CD4-positive, alpha-beta T cell treated with Interleukin-6 at 100 ng/mL for 8 hours (primary cell): ENCODE measurements at regions not wholly inside any gene's neighbourhood (a gene's known extent, or its start where the extent isn't known, plus 50 kb on each side); places are given as distances from the start of the nearest gene placed in this dataset.

Experiments used
- DNase-seq: peaks from one replicate; pipeline ENCODE4 v3.0.0-alpha.2; 2020; ENCODE audit warnings: mixed read lengths, low spot score

- DNase-seq, result no peak
Observed at GRCh38 chr10:130463104-130463875, 327.1 kb downstream of the GLRX3 start.

- no peak for DNase-seq
Observed at GRCh38 chr10:130463876-130464364, 327.7 kb downstream of the GLRX3 start.

DNA sequence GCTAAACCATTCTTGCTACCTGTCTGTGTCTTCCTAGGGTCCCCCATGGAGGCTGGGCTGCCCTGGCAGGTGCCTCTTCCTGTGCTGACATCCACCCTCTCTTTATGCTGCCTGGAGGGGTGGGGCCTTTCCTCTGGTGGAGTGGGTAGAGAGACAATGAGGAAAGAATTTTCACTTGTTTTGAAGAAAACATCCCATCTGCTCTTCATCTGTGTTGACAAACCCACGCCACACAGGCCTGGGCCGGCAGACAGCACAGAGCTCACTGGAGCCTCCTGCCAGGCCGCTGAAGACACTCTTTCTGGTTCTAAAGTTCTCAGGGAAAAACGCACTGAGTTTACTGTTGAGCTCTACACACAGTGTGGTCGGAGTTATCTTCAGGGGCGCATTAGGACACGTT lies 328.2 kb downstream of the GLRX3 start:
- no peak for DNase-seq

GRCh38 chr10:130466271-130466997 lies 330.2 kb downstream of the GLRX3 start:
- no peak for DNase-seq

- no peak for DNase-seq
Observed at GRCh38 chr10:130470286-130470685, 334.1 kb downstream of the GLRX3 start.

GRCh38 chr10:130470973-130471372 lies 334.8 kb downstream of the GLRX3 start:
- DNase-seq, result no peak

DNA sequence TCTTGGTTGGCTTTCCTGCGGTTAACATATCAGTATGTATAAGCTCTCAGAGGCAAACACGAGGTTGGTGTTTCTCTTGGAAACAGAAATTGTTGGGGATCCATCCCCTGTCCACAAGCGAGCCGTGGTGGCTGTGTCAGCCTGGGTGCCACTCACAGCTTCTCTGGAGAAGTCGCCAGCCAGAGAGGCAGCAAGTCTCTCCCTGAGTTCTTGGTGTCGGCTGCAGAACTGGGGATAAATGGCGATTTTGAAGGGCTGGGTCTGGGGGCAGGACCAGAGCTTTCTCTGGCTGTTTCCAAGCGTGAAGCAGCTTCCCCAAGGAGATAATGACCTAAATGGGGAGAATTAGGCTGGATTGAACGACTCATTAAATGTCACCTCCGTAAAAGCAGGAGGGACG lies 335.3 kb downstream of the GLRX3 start:
- DNase-seq, result no peak

- no peak for DNase-seq
Observed at GRCh38 chr10:130472236-130472635, 336.0 kb downstream of the GLRX3 start.

DNA sequence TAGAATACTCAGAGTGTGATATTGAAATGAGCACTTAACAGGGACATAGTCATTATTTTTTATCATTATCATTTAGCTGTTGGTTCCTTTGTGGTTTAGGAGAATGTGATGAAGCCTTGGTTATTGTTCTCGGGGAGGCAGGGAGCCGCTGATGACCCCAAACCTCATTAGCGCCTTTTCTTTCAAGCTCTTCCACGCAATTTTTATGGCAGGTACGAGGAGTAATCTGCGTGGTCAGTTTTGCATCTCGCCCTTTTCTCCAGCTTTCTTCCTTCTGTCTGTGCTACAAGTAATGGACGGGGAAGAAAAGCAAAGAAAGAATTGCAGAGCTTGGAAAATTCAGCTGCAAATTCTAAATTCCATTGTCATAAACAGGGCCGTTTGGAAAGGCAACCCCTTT lies 338.4 kb downstream of the GLRX3 start:
- DNase-seq, result no peak

DNA sequence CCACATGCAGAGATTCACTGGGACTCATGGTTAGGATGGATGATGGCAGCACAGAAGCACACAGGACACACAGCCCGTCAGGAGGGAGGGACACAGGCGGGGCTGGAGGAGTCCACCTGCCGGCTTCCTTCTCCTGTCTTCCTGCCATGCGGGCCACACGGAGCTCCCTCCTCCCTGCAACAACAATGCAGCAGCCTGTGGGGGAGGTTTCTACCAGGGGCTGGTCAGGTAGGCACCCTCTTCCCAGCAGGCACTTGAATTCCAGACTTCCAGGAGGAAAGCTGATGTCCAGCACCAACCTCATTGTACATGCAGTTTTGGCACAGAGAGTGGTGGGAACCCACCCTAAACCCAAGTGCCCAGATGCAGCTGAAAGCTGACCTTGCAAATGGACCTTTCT lies 341.2 kb downstream of the GLRX3 start:
- no peak for DNase-seq

DNA sequence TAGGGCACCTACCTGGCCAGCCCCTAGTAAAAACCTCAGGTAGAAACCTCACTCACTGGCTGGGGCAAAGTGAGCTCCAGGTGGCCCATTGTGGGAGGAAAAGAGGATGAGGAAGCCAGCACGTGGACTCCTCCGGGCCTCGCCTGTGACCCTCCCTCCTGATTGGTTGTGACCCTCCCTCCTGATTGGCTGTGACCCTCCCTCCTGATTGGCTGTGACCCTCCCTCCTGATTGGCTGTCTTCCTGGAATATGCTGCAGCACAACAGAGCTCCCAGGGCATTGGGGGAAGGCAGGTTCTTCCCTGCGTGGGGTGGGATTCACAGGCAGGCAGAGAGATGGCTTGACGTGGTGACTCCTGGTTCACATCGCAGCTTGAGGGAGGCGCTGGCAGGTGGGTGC lies 343.0 kb downstream of the GLRX3 start:
- DNase-seq, result no peak

DNA sequence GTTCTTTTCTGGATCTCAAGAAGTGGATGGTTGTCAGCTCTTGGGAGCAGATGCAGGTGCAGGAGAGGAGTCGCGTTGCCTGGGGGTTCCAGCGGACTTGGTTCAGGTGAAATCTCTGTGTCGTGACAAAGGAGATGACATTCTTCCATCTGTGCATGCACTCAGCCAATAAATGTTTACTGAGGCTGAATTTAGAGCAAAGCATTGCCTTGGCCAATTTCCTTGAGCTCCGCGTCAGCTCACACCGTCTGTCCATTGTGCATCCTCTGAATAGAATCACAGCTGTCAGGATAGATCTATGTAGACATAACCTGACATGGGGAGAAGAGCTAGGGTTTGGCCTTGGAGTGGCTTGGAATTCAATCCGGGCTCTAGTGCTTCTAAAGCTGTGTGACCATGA lies 343.7 kb downstream of the GLRX3 start:
- DNase-seq, result no peak

DNA sequence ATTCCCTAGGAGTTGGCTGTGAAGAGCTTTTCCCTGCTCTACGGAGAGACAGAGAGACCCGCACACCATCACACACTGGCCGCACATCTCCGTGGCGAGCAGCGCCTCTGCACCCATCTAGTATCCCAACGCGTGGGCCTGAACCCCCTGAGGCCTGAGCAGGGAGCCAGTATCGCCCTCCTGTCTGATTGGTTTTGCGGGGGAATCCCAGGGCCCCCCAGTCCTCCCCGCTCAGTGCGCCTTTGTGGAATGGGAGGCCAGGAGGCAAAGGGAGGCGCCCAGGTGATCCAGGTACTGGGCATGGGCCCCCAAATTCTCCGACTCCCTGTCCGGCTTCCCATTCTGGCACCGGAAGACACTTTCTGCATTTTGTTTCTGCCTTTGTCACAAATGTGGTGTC lies 344.3 kb downstream of the GLRX3 start:
- no peak for DNase-seq

DNA sequence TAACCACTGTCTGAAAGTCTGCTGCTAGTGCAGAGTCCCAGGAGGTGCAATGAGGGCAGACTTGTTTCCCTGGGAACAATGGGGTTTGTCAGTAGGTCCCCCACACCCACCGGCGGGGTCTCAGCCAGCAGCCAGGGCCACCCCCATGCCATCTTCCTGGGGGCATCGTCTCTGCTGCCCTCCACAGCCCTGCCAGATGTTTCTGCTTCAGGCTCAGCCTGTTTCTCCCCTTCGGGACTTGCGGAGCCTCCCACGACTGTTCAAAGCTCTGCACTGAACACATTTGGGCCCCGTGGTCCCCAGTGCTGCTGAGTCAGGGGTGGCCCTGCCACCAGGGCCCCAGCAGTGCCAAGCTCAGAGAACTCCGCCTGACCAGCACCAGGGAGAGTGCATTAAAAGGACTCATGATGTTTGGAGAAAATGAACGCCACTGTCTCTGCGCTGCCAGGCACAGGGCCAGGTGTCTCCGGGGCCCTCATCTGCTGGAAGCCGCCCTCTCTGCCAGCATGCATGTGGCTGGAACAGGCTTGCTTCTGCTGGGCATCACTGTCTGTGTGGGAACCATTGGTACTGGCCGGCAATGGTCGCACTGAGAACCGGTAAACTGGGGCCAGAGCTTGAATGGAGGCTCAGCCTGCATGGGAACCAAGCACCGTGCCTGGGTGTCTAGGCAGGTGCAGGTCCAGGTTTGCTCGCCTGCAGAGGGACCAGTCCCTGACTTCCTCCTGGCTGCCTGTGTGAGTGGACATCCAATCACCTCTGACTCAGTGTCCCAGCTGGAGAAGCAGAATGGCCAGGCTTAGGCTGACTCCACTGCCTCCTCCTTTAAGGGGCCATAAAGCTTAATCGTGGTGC lies 345.1 kb downstream of the GLRX3 start:
- DNase-seq, result no peak

- no peak for DNase-seq
Observed at GRCh38 chr10:130481936-130482335, 345.7 kb downstream of the GLRX3 start.

- no peak for DNase-seq
Observed at GRCh38 chr10:130483691-130484467, 347.7 kb downstream of the GLRX3 start.

- no peak for DNase-seq
Observed at GRCh38 chr10:130484468-130485180, 348.4 kb downstream of the GLRX3 start.

DNA sequence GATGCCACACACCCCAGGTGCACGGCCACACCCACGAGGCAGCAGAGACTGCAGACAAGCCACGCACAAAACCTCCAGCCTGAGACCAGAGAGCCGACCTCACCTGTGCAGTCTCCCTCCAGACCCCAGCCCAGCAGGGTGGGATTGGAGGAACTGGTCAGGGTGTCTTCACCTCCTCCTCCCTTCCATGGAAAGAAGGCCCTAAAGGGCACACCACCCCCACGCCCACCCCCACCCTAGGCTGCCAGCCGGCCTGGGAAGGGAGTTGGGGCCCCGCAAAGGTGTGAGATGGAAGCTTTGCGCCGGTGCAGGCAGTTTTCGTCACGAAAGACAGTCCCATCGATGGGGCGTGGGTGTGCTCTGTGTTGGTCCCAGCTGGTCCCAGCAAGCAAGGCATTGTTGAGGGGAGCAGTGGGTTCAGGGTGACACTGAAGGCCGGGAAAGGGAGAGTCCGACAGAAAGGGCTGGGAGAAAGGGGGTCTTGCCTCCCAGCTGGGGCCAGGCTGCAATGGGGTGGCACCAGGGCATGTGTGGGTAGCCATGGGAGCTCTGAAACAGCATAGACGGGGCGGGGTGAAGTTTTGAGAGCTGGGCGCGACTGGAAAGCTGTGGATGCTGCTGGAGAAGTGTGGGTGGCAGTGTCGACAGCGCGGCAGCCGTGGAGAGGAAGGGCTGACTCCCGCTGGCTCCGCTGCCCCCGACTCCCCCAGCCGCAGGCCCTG lies 349.2 kb downstream of the GLRX3 start:
- no peak for DNase-seq

GRCh38 chr10:130485958-130486895 lies 350.0 kb downstream of the GLRX3 start:
- DNase-seq, result no peak
